ENCODE measurements at regions not wholly inside any gene's neighbourhood (a gene's known extent, or its start where the extent isn't known, plus 50 kb on each side); places are given as distances from the start of the nearest gene placed in this dataset.

GRCh38 chr4:26082565-26082964 lies 168.5 kb downstream of the SMIM20 start:
- TF ChIP-seq, protein P1, sequence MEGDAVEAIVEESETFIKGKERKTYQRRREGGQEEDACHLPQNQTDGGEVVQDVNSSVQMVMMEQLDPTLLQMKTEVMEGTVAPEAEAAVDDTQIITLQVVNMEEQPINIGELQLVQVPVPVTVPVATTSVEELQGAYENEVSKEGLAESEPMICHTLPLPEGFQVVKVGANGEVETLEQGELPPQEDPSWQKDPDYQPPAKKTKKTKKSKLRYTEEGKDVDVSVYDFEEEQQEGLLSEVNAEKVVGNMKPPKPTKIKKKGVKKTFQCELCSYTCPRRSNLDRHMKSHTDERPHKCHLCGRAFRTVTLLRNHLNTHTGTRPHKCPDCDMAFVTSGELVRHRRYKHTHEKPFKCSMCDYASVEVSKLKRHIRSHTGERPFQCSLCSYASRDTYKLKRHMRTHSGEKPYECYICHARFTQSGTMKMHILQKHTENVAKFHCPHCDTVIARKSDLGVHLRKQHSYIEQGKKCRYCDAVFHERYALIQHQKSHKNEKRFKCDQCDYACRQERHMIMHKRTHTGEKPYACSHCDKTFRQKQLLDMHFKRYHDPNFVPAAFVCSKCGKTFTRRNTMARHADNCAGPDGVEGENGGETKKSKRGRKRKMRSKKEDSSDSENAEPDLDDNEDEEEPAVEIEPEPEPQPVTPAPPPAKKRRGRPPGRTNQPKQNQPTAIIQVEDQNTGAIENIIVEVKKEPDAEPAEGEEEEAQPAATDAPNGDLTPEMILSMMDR (IDR thresholded peaks at IDR 0.05), result no peak
- TF ChIP-seq POLR2A (IDR thresholded peaks at IDR 0.05) (no peak), POLR2AphosphoS5 (IDR thresholded peaks at IDR 0.05) (no peak)
